GM18520 (cell line): ENCODE measurements at regions not wholly inside any gene's neighbourhood (a gene's known extent, or its start where the extent isn't known, plus 50 kb on each side); places are given as distances from the start of the nearest gene placed in this dataset.
"Not testable (repeated sequence)": the region's sequence is repeated elsewhere in the genome, so short reads cannot be mapped to it uniquely, and the experiment has no call there.

Experiments used
- ATAC-seq: cut with Tn5 transposase; IDR thresholded peaks from one replicate; pipeline ENCODE4 v1.9.1; 2021; ENCODE audit not compliant: unreplicated experiment

- no peak for ATAC-seq
Measured at GRCh38 chr16:75983296-75983695, 257.0 kb upstream of the CPHXL start.

GRCh38 chr16:75983741-75984381, 257.6 kb upstream of the CPHXL start:
- no peak for ATAC-seq

GRCh38 chr16:75987323-75987722, 261.0 kb upstream of the CPHXL start:
- ATAC-seq: no peak

GRCh38 chr16:75996491-75996890, 270.2 kb upstream of the CPHXL start:
- peak; percentile 58 for ATAC-seq

- no peak for ATAC-seq
Measured at GRCh38 chr16:75997606-75998005, 271.3 kb upstream of the CPHXL start.

- no peak for ATAC-seq
Measured at GRCh38 chr16:76007645-76008044, 269.6 kb upstream of the CNTNAP4 start.

GRCh38 chr16:76023835-76024234, 253.4 kb upstream of the CNTNAP4 start:
- ATAC-seq: no peak

- ATAC-seq: no peak
Measured at GRCh38 chr16:76035689-76036088, 241.5 kb upstream of the CNTNAP4 start.

- ATAC-seq: no peak
Measured at GRCh38 chr16:76038097-76038496, 239.1 kb upstream of the CNTNAP4 start.

GRCh38 chr16:76052725-76053124, 224.5 kb upstream of the CNTNAP4 start:
- ATAC-seq: no peak

GRCh38 chr16:76059186-76059585, 218.0 kb upstream of the CNTNAP4 start:
- no peak for ATAC-seq

- no peak for ATAC-seq
Measured at GRCh38 chr16:76059701-76060100, 217.5 kb upstream of the CNTNAP4 start.

GRCh38 chr16:76071690-76072089, 205.5 kb upstream of the CNTNAP4 start:
- ATAC-seq: no peak

GRCh38 chr16:76081967-76082366, 195.2 kb upstream of the CNTNAP4 start:
- no peak for ATAC-seq

GRCh38 chr16:76106647-76107046, 170.6 kb upstream of the CNTNAP4 start:
- no peak for ATAC-seq

- no peak for ATAC-seq
Measured at GRCh38 chr16:76108460-76108859, 168.7 kb upstream of the CNTNAP4 start.

GRCh38 chr16:76114681-76115080, 162.5 kb upstream of the CNTNAP4 start:
- no peak for ATAC-seq

GRCh38 chr16:76118344-76118743, 158.9 kb upstream of the CNTNAP4 start:
- no peak for ATAC-seq

- ATAC-seq: no peak
Measured at GRCh38 chr16:76121636-76122035, 155.6 kb upstream of the CNTNAP4 start.

GRCh38 chr16:76123966-76124365, 153.2 kb upstream of the CNTNAP4 start:
- no peak for ATAC-seq

GRCh38 chr16:76125871-76126270, 151.3 kb upstream of the CNTNAP4 start:
- ATAC-seq: no peak

GRCh38 chr16:76138056-76138455, 139.1 kb upstream of the CNTNAP4 start:
- not testable (repeated sequence) for ATAC-seq

- ATAC-seq: no peak
Measured at GRCh38 chr16:76157629-76158028, 119.6 kb upstream of the CNTNAP4 start.
